ENCODE measurements at regions not wholly inside any gene's neighbourhood (a gene's known extent, or its start where the extent isn't known, plus 50 kb on each side); places are given as distances from the start of the nearest gene placed in this dataset.
"Not testable (repeated sequence)": the region's sequence is repeated elsewhere in the genome, so short reads cannot be mapped to it uniquely, and the experiment has no call there.

GRCh38 chr16:88224131-88224898 is 158.4 kb upstream of the ZNF469 start:
- H2AFZ ChIP-seq (ENCODE audit: low read length); POLR2A ChIA-PET (ENCODE audit: partially characterized antibody): not testable (repeated sequence)
- 89% methylated on average over 28 of the region's 34 CpGs; no CpG with 5 or more reads in 1 of the 2 experiments for WGBS, 2 experiments (ENCODE audit: extremely low coverage in 1 of 2, insufficient coverage in 1 of 2, insufficient read length in 1 of 2, insufficient replicate concordance in 2 of 2, low coverage in 1 of 2, low lambda C conversion rate in 2 of 2, missing lambda C conversion rate in 1 of 2)

More at GRCh38 chr16:88224131-88224898, 158.4 kb upstream of the ZNF469 start:
- H4K91ac ChIP-seq (replicated peaks; ENCODE audit: insufficient read length, low read length); FAIRE-seq; H2BK5ac ChIP-seq (ENCODE audit: low read depth, low read length); H4K5ac ChIP-seq (ENCODE audit: insufficient read length, low read depth, low read length); H2BK120ac ChIP-seq (replicated peaks; ENCODE audit: low read depth, low read length); H3K27me3 ChIP-seq (replicated peaks in 1 of 4; ENCODE audit: control insufficient read depth in 3 of 4, extremely low read depth in 1 of 4, insufficient read depth in 3 of 4, low read length in 3 of 4); H3K4ac ChIP-seq (replicated peaks; ENCODE audit: insufficient read length, low read depth, low read length); H3K27ac ChIP-seq (ENCODE audit: low read depth, low read length); H3K23me2 ChIP-seq (ENCODE audit: low read depth, low read length); H2BK20ac ChIP-seq (ENCODE audit: low read length); H4K20me1 ChIP-seq (replicated peaks in 1 of 2; ENCODE audit: control insufficient read depth in 1 of 2, insufficient read depth in 2 of 2, low read length in 2 of 2); H2BK12ac ChIP-seq (ENCODE audit: low read depth, low read length); H3K18ac ChIP-seq (ENCODE audit: extremely low read depth, low read length); H3K79me1 ChIP-seq (ENCODE audit: low read depth, low read length); DNase-seq (ENCODE audit: low read depth in 1 of 2, low spot score in 2 of 2); H3K56ac ChIP-seq (replicated peaks; ENCODE audit: insufficient read length, low read depth, low read length); CTCF ChIA-PET (ENCODE audit: partially characterized antibody); H3K23ac ChIP-seq (ENCODE audit: insufficient read length); H3K4me3 ChIP-seq (ENCODE audit: extremely low read depth in 1 of 4, insufficient read depth in 2 of 4, low read depth in 3 of 4, low read length in 4 of 4); H3K4me2 ChIP-seq (ENCODE audit: insufficient read depth in 1 of 2, low read depth in 2 of 2, low read length in 2 of 2); H3K9ac ChIP-seq (replicated peaks in 1 of 4; ENCODE audit: extremely low read depth in 1 of 4, low read depth in 3 of 4, low read length in 3 of 4); H3K4me1 ChIP-seq (replicated peaks in 1 of 4; ENCODE audit: control insufficient read depth in 3 of 4, insufficient read depth in 4 of 4, low read length in 3 of 4); H3K79me2 ChIP-seq (ENCODE audit: control insufficient read depth in 1 of 2, insufficient read depth in 2 of 2, low read length in 2 of 2); H2BK15ac ChIP-seq (ENCODE audit: low read length); H3K36me3 ChIP-seq (ENCODE audit: control insufficient read depth in 2 of 4, insufficient read depth in 4 of 4, low read length in 3 of 4); H4K8ac ChIP-seq (ENCODE audit: extremely low read depth, insufficient read depth, low read length); H3K14ac ChIP-seq (ENCODE audit: insufficient read length); H3K9me3 ChIP-seq (ENCODE audit: insufficient read depth in 2 of 2, low read depth in 1 of 2, low read length in 1 of 2): not testable (repeated sequence)
- 0 out of 2 replicates have a peak overlapping the region, but pooled peaks have one; percentile 13 for H2AK5ac ChIP-seq (ENCODE audit: low read depth, low read length)

Measured in H1 (cell line).